Stomach (tissue), 8 donors: ENCODE measurements at regions not wholly inside any gene's neighbourhood (a gene's known extent, or its start where the extent isn't known, plus 50 kb on each side); places are given as distances from the start of the nearest gene placed in this dataset.

ENCODE experiments used
- DNase-seq, 2 donors: peaks; one replicate each; pipeline versions ENCODE4 v3.0.0 to v3.0.0-alpha.2; 2013 to 2019
- H3K27ac ChIP-seq, 5 donors: fragments of 200-600 bp in 4 of 5; sonication (generic) in 4 of 5; one replicate each; pipeline ENCODE4 v1.5.1; 2013 to 2019; ENCODE audit warnings: mild to moderate bottlenecking in 1 of 5, moderate library complexity in 1 of 5
- H3K27me3 ChIP-seq, 3 donors: fragments of 200-600 bp; sonication (generic); one replicate each; pipeline ENCODE4 v1.5.1; 2017 to 2019; ENCODE audit warnings: mixed run types in 1 of 3
- H3K36me3 ChIP-seq, 4 donors: fragments of 200-600 bp; sonication (generic); 1 replicate in 3 of 4; 2 replicates in 1 of 4; pipeline ENCODE4 v1.5.1; 2016 to 2019
- H3K4me1 ChIP-seq, 4 donors: fragments of 200-600 bp; sonication (generic); one replicate each; pipeline ENCODE4 v1.5.1; 2016 to 2019
- H3K4me3 ChIP-seq, 4 donors: fragments of 200-600 bp; sonication (generic) in 3 of 4; one replicate each; pipeline ENCODE4 v1.5.1; 2016 to 2019; ENCODE audit warnings: mild to moderate bottlenecking in 1 of 4
- H3K9me3 ChIP-seq, 4 donors: fragments of 200-600 bp; sonication (generic); one replicate each; pipeline ENCODE4 v1.5.1; 2016 to 2019
- CTCF ChIP-seq, 7 experiments: fragments of 450-650 bp in 4 of 7; fragments of 200-600 bp in 3 of 7; sonication (generic) in 3 of 7; IDR thresholded peaks; one replicate each; pipeline ENCODE4 v1.5.1; 2016 to 2019; ENCODE audit warnings: antibody characterized with exemption in 7 of 7, control low read depth in 2 of 7, mild to moderate bottlenecking in 1 of 7
- EP300 ChIP-seq: sonication (generic); formaldehyde crosslinking; IDR thresholded peaks from one replicate; pipeline ENCODE4 v1.6.1; 2017; ENCODE audit warnings: antibody characterized with exemption
- POLR2A ChIP-seq, 4 donors: fragments of 450-650 bp; IDR thresholded peaks; one replicate each; pipeline ENCODE4 v1.6.1; 2016; ENCODE audit warnings: antibody characterized with exemption in 4 of 4, control low read depth in 2 of 4, mild to moderate bottlenecking in 1 of 4, moderate library complexity in 1 of 4
- POLR2AphosphoS5 ChIP-seq, 3 donors: sonication (generic); formaldehyde crosslinking; IDR thresholded peaks; one replicate each; pipeline ENCODE4 v1.6.1; 2016; ENCODE audit warnings: antibody characterized with exemption in 3 of 3
- WGBS, 5 donors: extraction: QIAGEN DNeasy Blood & Tissue Kit in 3 of 5; methylation state at CpG; one replicate each; pipeline versions ENCODE4 v1.1.5 to v1.1.7; 2013 to 2018; 5-methylcytosine and 5-hydroxymethylcytosine counted together
- intact Hi-C: fragments of 100-400 bp; cut with DNase I; formaldehyde crosslinking; loops from one replicate; pipeline ENCODE4 v1.15.1; 2023; ENCODE audit warnings: low total_unique reads
- donor health status: healthy with polysubstance abuse.
- donor health status: Bipolar disorder and iron deficiency.
- donor health status: healthy.

DNA sequence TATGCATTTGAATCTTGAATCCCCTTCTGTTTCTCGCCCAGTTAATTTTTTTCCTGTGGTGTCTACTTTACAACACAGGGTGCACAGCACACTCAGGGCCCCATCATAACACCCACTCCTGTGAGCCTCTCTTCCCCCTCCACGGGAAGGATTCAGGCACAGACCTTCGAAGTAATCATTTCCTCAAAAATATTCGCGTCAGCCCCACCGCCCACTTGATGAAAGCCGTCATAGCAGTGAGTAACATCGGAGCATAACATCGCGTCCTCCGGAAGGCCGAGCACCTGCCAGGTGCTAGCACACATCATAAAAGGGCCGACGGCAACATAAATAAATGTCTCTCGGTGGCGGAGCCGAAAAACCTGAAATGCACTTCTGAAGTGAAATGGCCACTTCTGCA is 201.7 kb upstream of the ADARB2 start:
- Histone ChIP-seq H3K4me3 (no peak overlapping the region), H3K27me3 (no peaks in the 10 kb centered on the region), H3K36me3 (no peaks in the 10 kb centered on the region), H3K9me3 (no peaks in the 10 kb centered on the region), H3K4me1 (no peaks in the 10 kb centered on the region), H3K27ac (no peak overlapping the region)
- intact Hi-C loops = no loop called here
- 77 to 92% (median 80%) methylated on average over 17 of the region's 17 CpGs for WGBS, 5 donors
- no peak for TF ChIP-seq EP300
- no peak for TF ChIP-seq POLR2A (IDR thresholded peaks at IDR 0.05)
- TF ChIP-seq POLR2AphosphoS5 (IDR thresholded peaks at IDR 0.05) = no peak
- TF ChIP-seq CTCF (IDR thresholded peaks at IDR 0.05) = no peak
- peak in 1 of 2 donors; percentile 32 for DNase-seq

DNA sequence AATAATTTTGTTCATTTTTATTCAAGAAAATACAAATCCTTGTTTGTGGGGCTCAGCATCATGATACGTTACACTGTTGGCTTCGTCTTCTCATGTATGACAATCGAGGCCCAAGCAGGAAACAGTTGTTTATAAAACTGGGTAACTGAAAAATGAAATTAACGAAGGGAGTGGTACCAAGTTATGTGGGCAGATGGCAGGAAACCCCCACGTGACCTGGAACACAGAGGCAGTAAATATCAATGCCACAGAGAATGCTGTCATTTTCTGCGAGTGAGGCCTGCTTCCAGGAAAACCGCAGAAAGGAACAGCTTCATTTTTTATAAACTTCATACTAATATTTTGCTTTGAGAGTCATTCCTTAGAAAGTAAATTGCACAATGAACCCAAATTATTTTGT is 201.0 kb upstream of the ADARB2 start:
- no peak for TF ChIP-seq POLR2AphosphoS5 (IDR thresholded peaks at IDR 0.05)
- TF ChIP-seq CTCF (IDR thresholded peaks at IDR 0.05) = no peak
- TF ChIP-seq POLR2A (IDR thresholded peaks at IDR 0.05) = no peak
- TF ChIP-seq EP300 = no peak
- no peaks in the 10 kb centered on the region for H3K36me3 ChIP-seq
- no peaks in the 10 kb centered on the region for H3K4me1 ChIP-seq
- intact Hi-C loops = no loop called here
- WGBS, 5 donors = 54 to 69% (median 62%) methylated on average over 7 of the region's 7 CpGs
- no peak overlapping the region for H3K4me3 ChIP-seq
- no peak overlapping the region for H3K27ac ChIP-seq
- no peaks in the 10 kb centered on the region for H3K9me3 ChIP-seq
- peaks cover 0 to 3% (median 0%) of the 10 kb centered on the region in 3 donors for H3K27me3 ChIP-seq
- peak in 1 of 2 donors; percentile 53 for DNase-seq

DNA sequence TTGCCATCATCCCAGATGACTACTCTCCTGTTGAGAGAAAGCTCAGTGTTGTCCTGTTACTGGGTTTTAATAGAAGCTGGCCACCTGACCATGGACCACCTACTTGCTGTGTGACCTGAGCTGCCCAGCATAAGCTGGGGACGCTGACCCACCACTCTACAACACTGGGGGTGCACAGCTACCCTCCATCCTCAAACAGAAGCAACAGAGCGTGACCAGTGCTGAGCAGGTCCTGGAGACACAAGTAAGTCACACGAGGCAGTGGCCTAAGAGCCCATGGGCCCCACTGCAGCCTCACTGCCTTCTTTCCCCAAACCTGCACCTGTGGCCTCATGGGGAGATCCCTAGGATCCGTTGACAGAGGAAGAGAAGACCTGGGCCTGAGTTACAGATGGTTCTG is 198.6 kb upstream of the ADARB2 start:
- no peak for DNase-seq
- Histone ChIP-seq H3K27ac (no peak overlapping the region), H3K4me1 (no peaks in the 10 kb centered on the region), H3K9me3 (no peaks in the 10 kb centered on the region), H3K4me3 (no peak overlapping the region), H3K27me3 (peaks cover 0 to 10% (median 0%) of the 10 kb centered on the region in 3 donors), H3K36me3 (no peaks in the 10 kb centered on the region)
- intact Hi-C loops = no loop called here
- WGBS, 5 donors = 67 to 86% (median 72%) methylated on average over 4 of the region's 4 CpGs
- TF ChIP-seq POLR2AphosphoS5 (IDR thresholded peaks at IDR 0.05) (no peak), EP300 (no peak), POLR2A (IDR thresholded peaks at IDR 0.05) (no peak), CTCF (IDR thresholded peaks at IDR 0.05) (no peak)

GRCh38 chr10:1933215-1933614 is 195.9 kb upstream of the ADARB2 start:
- Histone ChIP-seq H3K27ac (no peak overlapping the region), H3K4me3 (no peak overlapping the region), H3K9me3 (no peaks in the 10 kb centered on the region), H3K4me1 (no peaks in the 10 kb centered on the region), H3K27me3 (peaks cover 0 to 10% (median 0%) of the 10 kb centered on the region in 3 donors), H3K36me3 (no peaks in the 10 kb centered on the region)
- 75 to 88% (median 77%) methylated on average over 16 of the region's 16 CpGs for WGBS, 5 donors
- TF ChIP-seq POLR2A (IDR thresholded peaks at IDR 0.05) = no peak
- TF ChIP-seq CTCF (IDR thresholded peaks at IDR 0.05) = no peak
- TF ChIP-seq EP300 = no peak
- no peak for TF ChIP-seq POLR2AphosphoS5 (IDR thresholded peaks at IDR 0.05)
- DNase-seq = no peak
- intact Hi-C loops = no loop called here
